Fibroblast of skin of right biceps (primary cell): ENCODE measurements at regions not wholly inside any gene's neighbourhood (a gene's known extent, or its start where the extent isn't known, plus 50 kb on each side); places are given as distances from the start of the nearest gene placed in this dataset.
"Not testable (repeated sequence)": the region's sequence is repeated elsewhere in the genome, so short reads cannot be mapped to it uniquely, and the experiment has no call there.

Experiments used
- DNase-seq: peaks from one replicate; pipeline ENCODE4 v3.0.0-alpha.2; 2013

GRCh38 chr2:241984658-241985057 lies 115.1 kb downstream of the RTP5 start:
- no peak for DNase-seq

DNA sequence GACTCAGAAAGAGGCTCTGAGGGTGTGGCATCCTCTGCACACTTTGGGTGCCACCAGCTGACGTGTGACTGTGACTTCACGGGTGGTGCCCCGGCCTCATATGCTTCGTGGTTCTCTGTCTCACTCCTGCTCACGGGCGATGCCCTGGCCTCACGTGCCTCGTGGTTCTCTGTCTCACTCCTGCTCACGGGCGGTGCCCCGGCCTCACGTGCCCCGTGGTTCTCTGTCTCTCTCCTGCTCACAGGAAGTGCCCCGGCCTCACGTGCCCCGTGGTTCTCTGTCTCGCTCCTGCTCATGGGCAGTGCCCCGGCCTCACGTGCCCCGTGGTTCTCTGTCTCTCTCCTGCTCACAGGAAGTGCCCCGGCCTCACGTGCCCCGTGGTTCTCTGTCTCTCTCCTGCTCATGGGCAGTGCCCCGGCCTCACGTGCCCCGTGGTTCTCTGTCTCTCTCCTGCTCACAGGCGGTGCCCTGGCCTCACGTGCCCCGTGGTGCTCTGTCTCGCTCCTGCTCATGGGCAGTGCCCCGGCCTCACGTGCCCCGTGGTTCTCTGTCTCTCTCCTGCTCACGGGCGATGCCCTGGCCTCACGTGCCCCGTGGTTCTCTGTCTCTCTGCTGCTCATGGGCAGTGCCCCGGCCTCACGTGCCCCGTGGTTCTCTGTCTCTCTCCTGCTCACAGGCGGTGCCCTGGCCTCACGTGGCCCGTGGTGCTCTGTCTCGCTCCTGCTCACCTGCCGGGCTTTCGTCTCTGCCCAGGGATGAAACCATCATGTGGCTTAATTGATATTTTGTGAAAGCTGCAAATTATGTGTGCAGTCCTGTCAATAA lies 115.8 kb downstream of the RTP5 start:
- DNase-seq = not testable (repeated sequence)

- DNase-seq = no peak
These were observed 116.4 kb downstream of the RTP5 start for GRCh38 chr2:241985986-241986329.

- DNase-seq = no peak
These were observed 117.5 kb downstream of the RTP5 start for GRCh38 chr2:241986836-241987641.

- DNase-seq = no peak
These were observed 118.2 kb downstream of the RTP5 start for GRCh38 chr2:241987726-241988125.

DNA sequence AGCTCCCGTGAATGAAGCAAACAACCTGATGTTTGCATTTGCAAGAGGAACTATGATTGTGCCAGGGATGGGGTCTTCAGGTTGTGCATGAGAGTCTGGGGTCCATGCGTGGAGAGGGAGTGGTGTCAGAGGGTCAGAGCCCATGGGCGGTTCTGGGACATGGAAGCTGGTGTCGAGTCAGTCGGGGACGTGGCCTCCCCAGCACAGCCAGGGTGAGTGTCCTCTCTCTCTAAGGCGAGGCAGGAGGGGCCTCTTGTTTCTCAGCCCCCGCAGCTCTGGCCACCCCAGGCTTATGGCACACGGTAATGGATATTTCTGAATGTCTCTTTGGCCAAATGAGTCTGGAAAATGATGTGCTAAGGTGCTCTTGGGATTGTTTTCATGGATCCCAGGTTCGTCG lies 118.6 kb downstream of the RTP5 start:
- DNase-seq = no peak

GRCh38 chr2:241989074-241989473 lies 119.5 kb downstream of the RTP5 start:
- DNase-seq = no peak

DNA sequence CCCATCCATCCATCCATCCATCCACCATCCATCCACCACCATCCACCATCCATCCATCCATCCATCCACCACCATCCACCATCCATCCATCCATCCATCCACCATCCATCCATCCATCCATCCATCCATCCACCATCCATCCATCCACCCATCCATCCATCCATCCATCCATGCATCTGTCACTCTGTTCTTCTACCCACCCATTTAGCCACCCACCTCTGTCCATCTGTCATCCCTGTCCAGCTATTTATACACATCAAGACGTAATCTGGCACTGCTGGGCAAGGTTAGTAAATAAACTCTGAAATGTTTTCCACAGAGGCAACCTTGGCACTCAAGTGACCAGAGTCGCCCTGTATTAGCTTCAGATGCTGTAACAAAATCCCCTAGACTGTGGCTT lies 120.9 kb downstream of the RTP5 start:
- no peak for DNase-seq

GRCh38 chr2:241991299-241991698 lies 121.8 kb downstream of the RTP5 start:
- no peak for DNase-seq

- DNase-seq = no peak
These were observed 123.2 kb downstream of the RTP5 start for GRCh38 chr2:241992753-241993152.

- no peak for DNase-seq
These were observed 124.0 kb downstream of the RTP5 start for GRCh38 chr2:241993386-241994005.

- DNase-seq = no peak
These were observed 124.6 kb downstream of the RTP5 start for GRCh38 chr2:241994086-241994485.

DNA sequence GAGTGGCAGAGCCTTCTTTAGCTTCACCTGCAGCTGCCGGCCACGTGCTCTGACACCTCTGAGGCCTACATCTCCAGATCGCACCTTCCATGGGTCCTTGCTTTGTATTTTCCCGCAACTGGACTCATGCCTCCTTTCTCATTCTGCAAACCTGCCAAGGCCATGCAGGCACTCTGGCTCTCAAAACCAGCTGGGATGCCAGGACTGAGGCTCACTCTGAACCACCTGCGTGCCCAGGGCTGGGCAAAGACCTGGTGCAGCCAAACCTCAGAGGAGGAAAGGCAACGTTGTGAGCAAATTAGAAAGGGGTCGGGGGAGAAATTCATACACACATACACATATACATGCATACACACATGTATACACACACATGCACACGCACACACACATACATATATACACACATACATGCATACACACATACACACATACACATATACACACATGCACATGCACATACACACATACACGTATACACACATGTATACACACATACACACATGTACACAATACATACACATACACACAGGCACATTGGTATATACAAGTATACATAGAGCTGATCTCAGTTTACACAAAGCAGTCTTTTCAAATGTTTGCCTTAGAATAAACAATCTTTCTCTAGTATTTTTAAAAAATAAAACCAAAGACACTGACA lies 125.2 kb downstream of the RTP5 start:
- DNase-seq = no peak

DNA sequence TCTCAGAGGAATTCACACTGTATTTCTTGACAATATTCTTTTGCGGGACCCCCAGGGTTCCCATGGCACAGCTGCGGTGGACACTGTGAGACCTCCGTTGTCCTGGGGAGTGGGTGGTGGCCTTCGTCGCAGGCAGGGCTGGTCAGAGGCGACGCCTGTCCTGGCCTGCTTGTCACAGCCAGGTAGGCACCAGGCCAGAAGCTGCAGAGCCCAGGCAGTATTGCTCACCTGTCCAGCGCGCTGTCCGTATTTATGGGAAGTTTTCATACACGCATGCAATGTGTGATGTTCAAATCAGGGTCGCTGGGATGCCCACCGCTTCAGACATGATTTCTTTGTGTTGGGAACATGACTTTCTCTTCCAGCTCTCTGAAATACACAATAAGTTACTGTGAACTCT lies 126.6 kb downstream of the RTP5 start:
- no peak for DNase-seq

- DNase-seq = no peak
These were observed 127.5 kb downstream of the RTP5 start for GRCh38 chr2:241997017-241997416.

- DNase-seq = no peak
These were observed 129.7 kb downstream of the RTP5 start for GRCh38 chr2:241999184-241999583.

- DNase-seq = no peak
These were observed 132.3 kb downstream of the RTP5 start for GRCh38 chr2:242001853-242002252.

GRCh38 chr2:242002944-242003343 lies 133.4 kb downstream of the RTP5 start:
- no peak for DNase-seq

DNA sequence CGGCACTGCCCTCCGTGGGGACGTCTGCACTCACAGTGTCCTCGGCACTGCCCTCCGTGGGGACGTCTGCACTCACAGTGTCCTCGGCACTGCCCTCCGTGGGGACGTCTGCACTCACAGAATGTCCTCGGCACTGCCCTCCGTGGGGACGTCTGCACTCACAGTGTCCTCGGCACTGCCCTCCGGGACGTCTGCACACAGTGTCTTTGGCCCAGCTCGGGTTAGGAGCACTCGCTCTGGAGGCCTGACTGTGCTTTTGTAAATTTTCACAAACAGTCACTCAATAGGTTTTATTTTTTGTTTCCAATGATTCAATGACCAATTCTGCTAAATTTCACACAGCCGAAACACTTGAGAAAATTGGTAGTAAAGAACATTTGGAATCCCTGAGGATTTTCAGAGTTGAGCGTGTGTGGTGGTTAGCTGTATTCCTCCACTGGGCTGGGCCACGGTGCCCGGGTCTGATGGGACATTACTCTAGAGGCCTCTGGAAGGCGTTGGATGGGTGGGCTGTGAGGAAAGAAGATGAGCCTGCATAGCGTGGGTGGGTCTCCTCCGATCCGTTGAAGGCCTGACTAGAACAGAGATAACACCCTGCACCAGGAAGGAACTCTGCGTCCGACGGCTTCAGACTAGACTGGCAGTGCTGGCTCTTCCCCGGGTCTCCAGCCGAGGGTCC lies 134.8 kb downstream of the RTP5 start:
- no peak for DNase-seq

GRCh38 chr2:242004902-242005230 lies 135.3 kb downstream of the RTP5 start:
- no peak for DNase-seq

DNA sequence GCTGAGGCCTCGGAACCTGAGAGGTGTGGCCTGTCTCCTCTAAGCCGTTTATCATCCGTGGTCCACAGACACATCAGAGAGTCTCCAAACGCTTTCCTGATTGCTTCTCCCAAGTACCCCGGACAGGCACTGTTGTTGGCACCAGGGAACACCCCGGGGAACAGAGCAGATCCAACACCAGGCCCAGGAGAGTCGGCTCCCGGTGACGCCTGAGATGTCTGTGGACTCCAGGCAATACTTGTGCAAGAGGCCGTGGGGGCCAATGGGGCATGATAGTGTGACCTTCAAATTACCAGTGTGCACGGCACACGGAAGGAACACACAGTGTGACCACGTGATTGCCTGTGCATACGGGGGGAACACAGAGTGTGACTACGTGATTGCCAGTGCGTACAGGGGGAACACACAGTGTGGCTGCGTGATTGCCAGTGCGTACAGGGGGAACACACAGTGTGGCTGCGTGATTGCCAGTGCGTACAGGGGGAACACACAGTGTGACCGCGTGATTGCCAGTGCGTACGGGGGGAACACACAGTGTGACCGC lies 136.6 kb downstream of the RTP5 start:
- not testable (repeated sequence) for DNase-seq

DNA sequence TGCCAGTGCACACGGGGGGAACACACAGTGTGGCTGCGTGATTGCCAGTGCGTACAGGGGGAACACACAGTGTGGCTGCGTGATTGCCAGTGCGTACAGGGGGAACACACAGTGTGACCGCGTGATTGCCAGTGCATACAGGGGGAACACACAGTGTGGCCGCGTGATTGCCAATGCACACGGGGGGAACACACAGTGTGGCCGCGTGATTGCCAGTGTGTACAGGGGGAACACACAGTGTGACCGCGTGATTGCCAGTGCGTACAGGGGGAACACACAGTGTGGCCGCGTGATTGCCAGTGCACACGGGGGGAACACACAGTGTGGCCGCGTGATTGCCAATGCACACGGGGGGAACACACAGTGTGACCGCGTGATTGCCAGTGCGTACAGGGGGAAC lies 139.4 kb downstream of the RTP5 start:
- DNase-seq = not testable (repeated sequence)

DNA sequence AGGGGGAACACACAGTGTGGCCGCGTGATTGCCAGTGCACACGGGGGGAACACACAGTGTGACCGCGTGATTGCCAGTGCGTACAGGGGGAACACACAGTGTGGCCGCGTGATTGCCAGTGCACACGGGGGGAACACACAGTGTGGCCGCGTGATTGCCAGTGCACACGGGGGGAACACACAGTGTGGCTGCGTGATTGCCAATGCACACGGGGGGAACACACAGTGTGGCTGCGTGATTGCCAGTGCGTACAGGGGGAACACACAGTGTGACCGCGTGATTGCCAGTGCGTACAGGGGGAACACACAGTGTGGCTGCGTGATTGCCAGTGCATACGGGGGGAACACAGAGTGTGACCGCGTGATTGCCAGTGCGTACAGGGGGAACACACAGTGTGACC lies 140.3 kb downstream of the RTP5 start:
- not testable (repeated sequence) for DNase-seq
